C1 segment of cervical spinal cord (tissue), 14 donors: ENCODE measurements at regions not wholly inside any gene's neighbourhood (a gene's known extent, or its start where the extent isn't known, plus 50 kb on each side); places are given as distances from the start of the nearest gene placed in this dataset.

ENCODE experiments used
- DNase-seq, 14 donors: peaks; one replicate each; lab custom pipeline; 2025; lab: John Stamatoyannopoulos, UW

DNA sequence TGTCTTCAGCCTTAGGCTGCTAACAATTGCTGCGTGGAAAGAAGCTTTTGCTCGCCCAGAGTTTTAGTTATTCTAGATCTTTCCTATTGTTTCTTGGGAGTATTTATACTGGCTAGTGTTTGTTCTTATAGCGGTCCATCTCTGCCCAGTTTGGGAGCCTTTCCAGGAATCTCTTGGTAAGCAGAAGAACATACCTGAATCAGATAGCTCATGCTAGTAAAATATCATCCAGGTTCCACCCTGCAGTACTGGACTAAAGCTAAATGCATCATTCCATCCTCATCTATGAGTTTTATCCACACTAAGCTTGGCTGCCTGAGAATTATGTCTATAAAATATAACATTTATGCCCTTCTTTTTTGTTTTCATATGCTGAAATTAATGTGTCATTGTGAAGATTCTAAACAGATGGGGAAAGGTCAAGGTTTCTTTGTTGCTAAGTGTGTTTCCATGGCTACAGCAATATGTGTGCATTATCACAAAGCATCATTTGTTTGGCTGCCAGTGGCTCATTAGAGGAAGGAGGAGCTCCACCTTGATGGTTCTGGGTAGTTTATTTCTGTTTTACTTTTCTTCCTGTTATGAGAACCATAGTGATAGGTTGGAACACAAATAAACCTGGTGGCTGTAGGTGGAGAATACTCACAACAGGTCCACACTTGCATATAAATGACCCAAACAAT, 182.8 kb downstream of the PIK3C3 start:
- DNase-seq = peak in 1 of 14 donors; percentile 85

DNA sequence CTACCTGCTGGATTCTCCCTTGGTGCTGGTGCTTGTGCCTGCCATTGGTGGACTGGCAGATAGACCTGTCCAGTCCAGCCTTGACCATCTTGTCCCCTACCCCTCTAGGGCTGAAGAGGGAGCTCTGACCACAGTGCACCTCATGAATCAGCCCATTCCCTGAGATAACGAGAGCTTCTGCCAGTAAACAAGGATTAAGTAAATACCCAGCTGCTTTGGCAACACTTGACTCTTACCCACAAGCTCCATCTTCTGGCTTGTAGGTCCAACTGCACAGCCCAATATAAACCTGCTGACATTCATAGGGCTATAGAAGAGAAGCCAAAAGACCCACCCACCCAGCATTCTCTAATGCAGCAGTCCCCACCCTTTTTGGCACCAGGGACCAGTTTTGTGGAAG, 186.4 kb downstream of the PIK3C3 start:
- no peak for DNase-seq

- DNase-seq = peak in 1 of 14 donors; percentile 34
Measured at GRCh38 chr18:42155024-42155423, 200.0 kb downstream of the PIK3C3 start.

GRCh38 chr18:42156281-42156680, 201.2 kb downstream of the PIK3C3 start:
- no peak for DNase-seq

GRCh38 chr18:42157420-42157819, 202.4 kb downstream of the PIK3C3 start:
- DNase-seq = peak in 1 of 14 donors; percentile 94

DNA sequence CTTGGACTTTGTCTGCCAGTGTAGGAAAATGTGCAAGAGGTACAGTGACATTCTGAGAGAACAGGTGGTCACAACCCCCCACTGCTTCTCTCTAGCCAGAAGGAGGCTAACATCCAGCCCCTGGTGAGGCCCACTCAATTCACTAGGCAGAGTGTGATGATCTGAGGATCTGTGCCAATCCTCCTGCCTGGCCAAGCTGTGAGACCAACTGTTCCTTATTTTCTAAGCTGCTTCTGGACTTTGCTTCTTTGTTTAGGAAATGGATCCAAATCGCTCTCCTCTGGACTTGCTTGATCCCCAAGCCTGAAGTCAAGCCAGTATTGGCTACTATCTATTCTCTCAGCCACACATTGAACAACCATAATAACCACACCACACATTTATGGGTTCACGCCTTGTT, 202.8 kb downstream of the PIK3C3 start:
- peak in 3 of 14 donors; percentile 39 to 99 (median 49) for DNase-seq

DNA sequence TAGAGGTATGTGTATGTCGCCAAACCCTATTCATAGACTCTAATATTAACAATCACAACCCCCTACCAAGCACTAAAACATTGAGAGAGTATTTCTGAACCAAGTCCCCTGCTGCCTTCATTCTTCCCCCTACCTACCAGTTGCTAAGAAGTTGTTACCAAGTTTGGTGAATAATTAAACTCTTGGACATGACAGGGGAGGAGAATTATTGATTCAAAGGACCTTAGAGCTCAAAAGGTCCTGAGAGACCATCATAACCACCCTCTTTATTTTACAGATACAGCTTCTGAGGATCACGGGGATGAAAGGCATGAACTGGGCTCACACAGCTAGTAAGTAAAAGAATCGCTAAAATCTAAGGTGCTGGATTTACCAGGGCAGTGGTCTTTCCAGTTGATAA, 204.1 kb downstream of the PIK3C3 start:
- DNase-seq = no peak

DNA sequence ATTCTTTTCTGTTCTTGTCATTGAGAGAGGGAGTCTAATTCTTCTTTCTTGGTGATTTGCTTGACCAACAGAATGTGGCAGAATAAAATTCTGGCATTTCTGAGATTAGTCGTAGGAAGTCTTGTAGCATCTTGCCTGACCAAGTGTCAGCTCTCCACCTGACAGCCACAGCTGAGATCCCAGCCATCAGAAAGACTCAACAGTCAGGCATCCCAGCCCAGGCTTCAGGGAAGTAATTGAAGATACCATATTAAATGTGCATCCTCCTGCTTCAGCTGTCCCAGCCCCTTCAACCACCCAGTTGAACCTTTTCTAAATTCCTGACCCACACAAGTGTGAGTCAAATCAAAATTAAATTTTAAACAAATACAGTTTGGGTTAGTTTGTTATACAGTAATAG, 208.3 kb downstream of the PIK3C3 start:
- DNase-seq = no peak

GRCh38 chr18:42164556-42164955, 209.5 kb downstream of the PIK3C3 start:
- no peak for DNase-seq

DNA sequence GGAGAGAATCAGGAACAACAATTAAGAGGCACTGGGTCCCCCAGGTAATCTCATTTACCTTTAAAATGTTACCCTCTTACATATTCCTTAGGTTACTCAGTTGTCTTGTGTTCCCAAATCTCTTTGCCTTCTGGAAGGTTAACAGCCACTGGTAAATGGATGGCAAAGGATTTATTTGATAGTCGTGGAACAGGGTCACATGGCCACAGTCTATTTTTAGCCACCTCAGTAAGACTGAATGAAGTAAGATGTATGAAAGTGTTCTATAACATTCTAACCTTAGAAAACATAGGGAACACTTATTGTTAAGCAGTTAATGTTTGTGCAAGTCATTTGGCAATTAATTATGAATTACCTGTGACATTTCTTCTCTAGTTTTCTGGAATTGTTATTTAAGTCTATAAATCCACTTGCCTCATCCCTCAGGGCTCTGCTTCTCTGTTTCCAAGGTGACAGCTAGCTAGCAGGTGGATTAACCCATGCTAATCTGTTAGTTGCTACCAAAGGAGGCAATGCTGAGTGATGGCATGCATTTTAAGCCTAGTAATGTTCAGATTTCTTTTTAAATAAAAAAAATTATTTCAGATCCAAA, 211.0 kb downstream of the PIK3C3 start:
- peak in 1 of 14 donors; percentile 23 for DNase-seq

DNA sequence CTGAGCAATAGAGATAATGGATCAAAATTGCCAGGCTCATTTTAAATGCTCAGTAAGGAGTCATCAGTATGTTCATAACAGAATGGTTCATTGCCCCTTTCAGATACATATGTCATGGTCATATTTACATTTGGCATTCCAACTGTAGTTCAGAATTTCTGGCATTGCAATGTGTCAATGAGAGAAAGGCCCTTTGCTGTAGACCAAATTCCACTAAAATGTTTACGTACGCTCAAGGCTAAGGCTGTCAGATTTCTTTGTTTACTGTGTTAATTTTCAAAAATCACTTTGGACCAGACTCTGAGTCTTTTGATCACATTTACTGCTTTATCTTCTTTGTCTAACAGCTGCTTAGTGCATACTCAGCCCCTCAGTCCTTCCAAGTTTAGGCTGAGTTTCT, 213.5 kb downstream of the PIK3C3 start:
- DNase-seq = no peak

DNA sequence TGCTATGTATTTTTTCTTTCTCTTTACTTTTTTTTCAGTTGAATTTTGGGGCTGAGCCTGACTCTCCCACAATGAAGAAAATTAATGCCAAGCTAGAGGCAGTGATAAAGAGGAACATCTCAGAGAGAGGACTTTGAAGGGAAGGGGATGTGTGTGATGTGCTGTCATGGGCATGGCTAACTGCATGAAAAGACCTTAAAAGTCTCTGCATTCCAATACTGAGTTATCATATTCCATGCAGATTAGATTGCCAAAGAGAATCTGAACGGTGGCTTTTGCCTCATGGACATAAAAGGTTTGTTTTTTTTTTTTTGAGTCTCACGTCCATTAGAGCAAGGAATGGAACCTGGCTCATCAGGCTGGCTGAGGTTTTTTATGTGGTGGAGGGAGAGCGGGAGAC, 213.9 kb downstream of the PIK3C3 start:
- no peak for DNase-seq

DNA sequence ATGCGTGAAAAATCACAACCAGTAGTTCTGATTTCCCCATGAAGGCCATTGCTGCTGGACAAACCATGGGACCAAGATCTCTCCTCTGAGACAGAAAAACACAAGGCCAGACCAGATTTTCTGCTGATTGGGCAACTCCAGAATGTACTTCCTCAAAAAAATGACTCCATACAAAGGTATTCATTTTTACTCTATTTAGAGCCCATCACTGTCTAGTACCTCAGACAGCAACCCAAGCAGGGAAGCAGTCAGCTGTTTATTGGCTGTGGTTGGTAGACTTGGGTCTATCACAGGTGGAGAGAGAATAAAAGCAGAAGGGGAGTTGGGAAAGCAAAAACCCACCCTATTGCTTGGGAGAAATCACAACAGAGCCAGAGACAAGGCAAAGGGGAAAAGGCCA, 219.9 kb downstream of the PIK3C3 start:
- DNase-seq = no peak

GRCh38 chr18:42176599-42176998, 221.6 kb downstream of the PIK3C3 start:
- DNase-seq = no peak

DNA sequence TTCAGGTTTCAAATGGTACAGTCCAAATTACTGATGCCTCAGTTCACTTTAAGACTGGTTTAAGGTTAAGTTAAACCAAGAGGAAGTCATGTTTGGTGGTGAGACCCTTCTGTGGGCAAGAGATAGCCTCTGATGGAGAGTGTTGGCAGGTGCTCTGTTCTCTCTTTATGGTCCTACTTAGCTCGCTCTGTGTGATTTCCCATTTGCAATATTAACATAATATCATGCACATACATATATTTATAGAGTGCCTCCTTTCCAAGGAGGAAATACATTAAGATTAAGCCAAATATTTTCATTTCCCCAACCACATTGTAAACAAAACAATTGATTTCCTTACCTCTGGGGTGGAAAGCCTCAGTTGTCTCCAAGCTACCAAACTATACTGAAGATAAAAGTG, 222.4 kb downstream of the PIK3C3 start:
- no peak for DNase-seq

GRCh38 chr18:42178376-42179080, 223.5 kb downstream of the PIK3C3 start:
- peak in 2 of 14 donors; percentile 1 to 82 for DNase-seq

DNA sequence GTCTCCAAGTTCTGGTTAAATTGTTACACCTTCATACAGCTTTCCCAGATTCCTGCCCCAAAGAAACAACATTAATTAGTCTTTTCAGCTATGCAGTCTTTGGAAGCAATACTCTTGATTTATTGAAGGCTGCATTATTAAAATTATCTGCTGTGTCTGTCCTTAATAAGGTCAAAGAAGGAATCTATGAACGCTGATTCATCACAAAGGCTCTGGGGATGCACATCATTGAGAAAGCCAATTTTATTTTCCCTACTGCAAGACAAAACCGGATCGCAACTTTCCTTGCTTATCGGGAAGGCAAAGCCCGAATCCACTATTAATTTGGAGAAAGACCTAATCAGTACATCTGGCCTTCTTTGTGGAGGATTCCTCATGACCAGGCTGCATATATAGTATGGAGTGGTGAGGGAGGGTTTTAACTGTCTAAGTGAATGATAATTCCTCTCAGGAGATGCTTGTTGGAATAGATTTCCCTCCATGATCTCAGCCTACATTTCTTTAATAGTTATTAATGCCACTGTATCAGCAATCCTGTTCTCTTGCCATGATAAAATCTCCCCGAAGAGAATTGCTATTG, 224.6 kb downstream of the PIK3C3 start:
- no peak for DNase-seq

- peak in 1 of 14 donors; percentile 61 for DNase-seq
Measured at GRCh38 chr18:42181474-42181873, 226.4 kb downstream of the PIK3C3 start.

DNA sequence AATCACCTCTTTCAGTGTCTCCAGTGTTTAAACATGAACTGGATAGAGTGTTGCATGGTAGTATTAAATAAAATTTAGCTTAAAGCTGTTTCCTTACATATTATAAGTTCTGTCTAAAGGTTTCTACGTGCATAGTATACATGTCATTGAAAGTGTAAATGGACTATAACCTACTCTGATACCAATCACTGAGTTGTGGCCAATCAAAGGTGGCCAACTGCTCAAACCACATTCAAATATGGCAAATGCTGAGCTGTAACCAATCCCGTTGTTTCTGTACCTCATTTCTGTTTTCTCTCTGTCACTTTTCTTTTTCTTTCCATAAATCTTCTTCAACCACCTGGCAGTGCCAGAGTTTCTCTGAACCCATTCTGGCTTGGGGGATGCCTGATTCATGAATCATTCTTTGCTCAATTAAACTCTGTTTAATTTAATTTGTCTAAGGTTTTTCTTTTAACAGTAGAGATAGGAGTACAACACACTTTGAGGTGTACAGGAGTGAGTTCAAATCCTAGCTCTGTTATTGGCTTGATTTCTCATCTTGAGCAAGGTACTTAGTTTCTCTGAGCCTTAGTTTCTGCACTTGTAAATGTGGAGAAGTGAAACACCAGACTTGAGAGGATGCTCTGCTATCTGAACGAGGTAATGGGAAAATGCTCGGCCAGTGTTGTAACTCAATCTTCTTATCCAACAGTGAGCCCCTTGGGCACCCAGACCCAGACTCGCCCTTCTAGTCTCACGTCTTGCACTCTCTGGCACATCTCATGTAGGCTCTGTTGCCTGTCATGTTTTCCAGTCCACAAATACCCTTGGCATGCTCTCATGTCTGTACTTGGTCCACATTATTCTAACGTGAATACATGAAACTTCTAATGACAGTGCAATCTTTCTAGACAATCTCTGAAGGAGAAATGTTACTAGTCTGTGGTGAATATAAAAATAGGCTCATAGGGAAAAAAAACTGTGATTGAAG, 228.0 kb downstream of the PIK3C3 start:
- no peak for DNase-seq

DNA sequence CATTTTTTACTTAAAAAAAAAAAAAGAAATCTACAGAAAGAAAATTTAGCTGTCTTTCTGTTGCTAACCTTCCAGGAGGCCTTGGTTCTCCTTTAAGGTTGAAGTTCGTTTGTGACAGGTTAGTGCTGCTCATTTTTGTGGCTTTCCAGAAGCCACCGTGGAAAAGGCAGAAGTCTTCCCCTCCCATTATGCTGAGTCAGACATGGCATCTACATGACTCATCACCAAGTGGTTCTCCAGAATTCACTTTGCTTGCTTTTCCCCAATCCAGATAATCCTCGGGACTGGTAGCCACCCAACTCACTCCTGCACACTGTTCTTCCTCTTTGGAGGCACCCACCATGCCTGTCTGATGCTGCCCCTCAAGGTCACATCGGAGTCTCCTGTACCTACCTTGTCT, 228.7 kb downstream of the PIK3C3 start:
- DNase-seq = no peak
